ENCODE measurements at regions not wholly inside any gene's neighbourhood (a gene's known extent, or its start where the extent isn't known, plus 50 kb on each side); places are given as distances from the start of the nearest gene placed in this dataset.

GRCh38 chr11:98243897-98244296, 776.9 kb upstream of the CNTN5 start:
- CTCF ChIA-PET, result no interaction called here
- TF ChIP-seq CTCF (IDR thresholded peaks at IDR 0.05; ENCODE audit: insufficient read depth, low read length, missing control alignments), result no peak
- H3K4me3 ChIP-seq (ENCODE audit: low read depth, low read length), result no peak overlapping the region
- POLR2A ChIA-PET, result no interaction called here
- no peak for DNase-seq (ENCODE audit: low read depth, low spot score)

DNA sequence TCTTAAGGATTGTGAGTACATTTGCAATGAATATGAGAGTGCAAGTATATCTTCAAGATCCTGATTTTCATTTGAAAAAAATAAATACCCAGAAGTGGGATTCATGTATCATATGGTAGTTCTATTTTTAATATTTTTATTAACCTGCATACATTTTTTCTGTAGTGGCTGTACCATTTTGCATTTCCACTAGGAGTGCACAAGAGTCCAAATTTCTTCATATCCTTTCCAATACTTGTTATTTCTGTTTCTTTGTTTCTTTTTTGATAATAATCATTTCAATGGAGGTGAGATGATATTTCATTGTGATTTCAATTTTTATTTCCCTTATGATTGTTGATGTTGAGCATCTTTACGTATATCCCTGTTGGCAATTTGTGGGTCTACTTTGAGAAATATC, 759.8 kb upstream of the CNTN5 start:
- CTCF ChIA-PET, result no interaction called here

DNA sequence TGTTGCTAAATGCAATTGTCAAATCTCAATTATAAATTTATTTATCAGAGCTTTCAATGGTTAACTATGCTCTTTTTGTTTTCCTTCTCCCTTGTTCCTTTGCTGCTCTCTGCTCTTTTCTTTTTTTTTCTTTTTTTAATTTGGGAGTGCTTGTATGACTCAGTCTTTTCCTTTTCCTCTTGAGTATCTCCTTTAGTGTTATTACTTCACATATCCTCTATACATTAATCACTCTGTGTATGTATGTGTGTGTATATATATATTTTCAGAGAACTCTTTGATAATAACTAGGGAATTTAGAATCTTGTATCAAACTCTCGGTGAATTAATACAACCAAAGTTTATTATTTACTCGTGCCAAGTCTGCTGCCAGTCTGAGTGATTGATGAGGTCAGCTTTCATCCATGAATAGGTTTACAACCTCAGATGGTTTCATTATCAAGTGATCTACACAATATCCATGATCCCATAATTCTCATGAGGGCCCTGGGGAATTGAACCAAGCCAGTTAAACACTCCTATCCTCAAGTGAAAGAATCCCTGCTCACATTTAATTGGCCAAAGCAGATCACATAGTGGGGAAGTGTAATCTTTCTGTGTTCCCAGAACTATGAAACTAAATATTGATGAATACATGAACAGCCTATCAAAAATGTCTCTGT, 743.4 kb upstream of the CNTN5 start:
- ChIA-PET CTCF (no interaction called here), POLR2A (no interaction called here)
- DNase-seq (ENCODE audit: low read depth, low spot score), result no peak
- TF ChIP-seq CTCF (IDR thresholded peaks at IDR 0.05; ENCODE audit: insufficient read depth, low read length, missing control alignments), result no peak
- no peak overlapping the region for H3K4me3 ChIP-seq (ENCODE audit: low read depth, low read length)

More for the DNA sequence above, 759.8 kb upstream of the CNTN5 start:
- TF ChIP-seq CTCF (IDR thresholded peaks at IDR 0.05; ENCODE audit: insufficient read depth, low read length, missing control alignments), result no peak
- no peak overlapping the region for H3K4me3 ChIP-seq (ENCODE audit: low read depth, low read length)
- POLR2A ChIA-PET, result no interaction called here
- no peak for DNase-seq (ENCODE audit: low read depth, low spot score)

- no peak overlapping the region for H3K4me3 ChIP-seq (ENCODE audit: low read depth, low read length)
- ChIA-PET POLR2A (no interaction called here), CTCF (no interaction called here)
- TF ChIP-seq CTCF (IDR thresholded peaks at IDR 0.05; ENCODE audit: insufficient read depth, low read length, missing control alignments), result no peak
- DNase-seq (ENCODE audit: low read depth, low spot score), result no peak
These were observed 731.0 kb upstream of the CNTN5 start for GRCh38 chr11:98289617-98290263.

DNA sequence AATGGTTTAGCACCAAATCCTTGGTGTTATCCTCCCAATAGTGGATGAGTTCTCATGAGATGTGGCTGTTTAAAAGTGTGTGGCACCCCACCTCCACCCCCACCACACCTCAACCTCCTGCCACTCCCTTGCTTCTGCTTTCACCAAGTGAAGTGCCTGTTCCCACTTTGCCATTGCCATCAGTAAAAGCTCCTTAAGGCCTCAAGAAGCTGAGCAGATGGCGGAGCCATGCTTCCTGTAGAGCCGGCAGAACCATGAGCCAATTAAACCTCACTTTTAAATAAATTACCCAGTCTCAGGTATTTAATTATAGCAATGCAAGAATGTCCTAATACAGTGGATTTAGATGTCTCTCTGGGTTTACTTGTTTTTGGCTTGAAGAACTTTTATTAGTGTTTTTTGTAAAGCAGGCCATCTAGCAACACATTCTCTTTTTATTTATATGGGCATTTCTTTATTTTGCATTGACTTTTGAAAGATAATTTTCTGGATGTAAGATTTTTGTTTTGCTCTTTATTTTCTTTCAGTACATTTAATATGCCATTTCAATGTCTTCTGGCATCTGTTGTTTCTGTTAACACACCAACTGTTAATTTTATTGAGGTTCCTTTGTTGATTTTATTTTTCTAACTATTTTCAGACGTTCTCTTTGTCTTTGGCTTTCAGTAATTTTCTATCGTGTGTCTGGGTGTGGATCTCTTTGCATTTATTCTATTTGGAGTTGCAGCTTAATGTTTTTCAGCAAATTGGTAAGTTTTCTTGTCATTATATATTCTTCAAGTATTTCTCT, 724.5 kb upstream of the CNTN5 start:
- H3K4me3 ChIP-seq (ENCODE audit: low read depth, low read length), result no peak overlapping the region
- CTCF ChIA-PET, result no interaction called here
- POLR2A ChIA-PET, result no interaction called here
- no peak for DNase-seq (ENCODE audit: low read depth, low spot score)
- TF ChIP-seq CTCF (IDR thresholded peaks at IDR 0.05; ENCODE audit: insufficient read depth, low read length, missing control alignments), result no peak

DNA sequence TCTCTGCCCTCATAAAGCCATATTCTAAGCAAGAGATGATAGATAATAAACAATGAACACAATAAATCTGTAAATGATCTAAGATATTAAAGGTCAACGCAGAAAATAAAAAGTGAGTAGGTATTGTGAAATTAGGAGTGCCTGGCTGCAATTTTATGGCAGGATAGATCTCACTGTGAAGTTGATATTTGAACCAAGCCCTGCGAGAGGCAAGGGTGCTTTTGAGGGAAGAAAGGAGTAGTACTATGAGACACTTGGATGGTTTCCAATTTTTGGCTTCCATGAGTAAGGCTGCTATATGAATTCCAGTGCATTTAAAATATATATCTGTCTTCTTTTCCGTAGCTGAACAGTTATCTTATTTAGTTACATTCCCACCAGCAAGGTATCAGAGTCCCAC, 720.0 kb upstream of the CNTN5 start:
- CTCF ChIA-PET, result no interaction called here
- H3K4me3 ChIP-seq (ENCODE audit: low read depth, low read length), result no peak overlapping the region
- POLR2A ChIA-PET, result no interaction called here
- DNase-seq (ENCODE audit: low read depth, low spot score), result no peak
- TF ChIP-seq CTCF (IDR thresholded peaks at IDR 0.05; ENCODE audit: insufficient read depth, low read length, missing control alignments), result no peak
